Neural crest cell (in vitro differentiated cells): ENCODE measurements at regions not wholly inside any gene's neighbourhood (a gene's known extent, or its start where the extent isn't known, plus 50 kb on each side); places are given as distances from the start of the nearest gene placed in this dataset.

ENCODE experiments used
- DNase-seq: peaks from one replicate; pipeline ENCODE4 v3.0.0; 2021; ENCODE audit warnings: low read depth, mixed read lengths, low spot score
- H3K27ac Mint-ChIP-seq: one replicate; pipeline ENCODE4 v1.8.0; 2021; ENCODE audit warnings: mild to moderate bottlenecking, mixed read lengths; ENCODE audit not compliant: unreplicated experiment
- H3K27me3 Mint-ChIP-seq: 2 replicates; pipeline ENCODE4 v1.8.0; 2021; ENCODE audit warnings: low read depth, mild to moderate bottlenecking, mixed read lengths
- H3K36me3 Mint-ChIP-seq: 2 replicates; pipeline ENCODE4 v1.8.0; 2021; ENCODE audit warnings: low read depth, mild to moderate bottlenecking, mixed read lengths
- H3K4me1 Mint-ChIP-seq: 2 replicates; pipeline ENCODE4 v1.8.0; 2021; ENCODE audit warnings: mixed read lengths
- H3K4me3 Mint-ChIP-seq: one replicate; pipeline ENCODE4 v1.8.0; 2021; ENCODE audit warnings: mild to moderate bottlenecking, mixed read lengths
- H3K9me3 Mint-ChIP-seq: 2 replicates; pipeline ENCODE4 v1.8.0; 2021; ENCODE audit warnings: mixed read lengths
- TF ChIP-seq, protein P1 (sequence below): fragments of 200-600 bp; sonication (generic); conservative IDR thresholded peaks from 2 replicates; pipeline ENCODE4 v1.5.0; 2021; ENCODE audit warnings: antibody characterized with exemption, mild to moderate bottlenecking

DNA sequence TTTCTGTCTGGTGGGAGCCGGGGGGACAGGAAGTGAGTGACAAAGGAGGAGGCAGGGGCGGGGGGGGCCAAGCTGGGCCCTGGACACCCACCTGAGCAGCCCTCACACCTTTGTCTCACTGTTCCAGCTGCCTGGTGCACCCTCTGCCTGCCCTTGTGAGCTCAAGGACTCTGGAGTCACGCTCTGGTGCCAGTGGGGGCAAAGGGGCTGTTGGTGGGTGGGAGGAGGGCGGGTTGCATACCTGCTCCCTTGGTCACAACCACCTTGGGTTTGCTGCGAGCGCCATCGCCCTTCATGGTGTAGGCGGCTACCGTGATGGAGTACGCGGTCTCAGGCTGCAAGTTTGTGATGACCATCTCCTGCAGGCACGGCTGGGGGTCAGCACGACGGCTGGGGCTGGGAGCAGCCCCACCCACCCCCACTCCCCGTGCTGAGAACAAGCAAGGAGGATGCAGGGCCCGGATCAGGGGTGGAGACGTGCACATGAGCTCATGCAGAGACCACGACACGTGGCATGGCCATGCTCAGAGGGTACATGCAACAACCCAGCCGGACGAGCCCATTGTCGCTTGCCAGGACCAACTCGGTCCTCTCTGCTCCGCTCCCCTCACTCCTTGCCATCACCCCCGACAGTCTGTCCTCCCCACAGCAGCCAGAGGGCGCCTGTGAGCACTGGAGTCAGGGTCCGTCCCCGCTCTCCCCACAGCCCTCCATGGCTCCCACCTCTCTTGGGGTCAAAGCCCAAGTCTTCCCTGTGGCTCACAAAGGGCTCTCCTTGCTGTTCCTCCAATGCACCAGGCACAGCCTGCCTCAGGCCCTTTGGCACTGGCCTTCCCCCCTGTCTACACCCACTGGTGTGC is 114.9 kb downstream of the PTPRS start:
- Mint-ChIP-seq H3K27ac (peak overlapping the region; percentile 35), H3K4me1 (no peaks in the 10 kb centered on the region), H3K4me3 (no peak overlapping the region), H3K9me3 (no peaks in the 10 kb centered on the region), H3K27me3 (no peaks in the 10 kb centered on the region), H3K36me3 (peaks cover 25% of the 10 kb centered on the region)
- peak; percentile 45 for DNase-seq
- TF ChIP-seq, protein P1, sequence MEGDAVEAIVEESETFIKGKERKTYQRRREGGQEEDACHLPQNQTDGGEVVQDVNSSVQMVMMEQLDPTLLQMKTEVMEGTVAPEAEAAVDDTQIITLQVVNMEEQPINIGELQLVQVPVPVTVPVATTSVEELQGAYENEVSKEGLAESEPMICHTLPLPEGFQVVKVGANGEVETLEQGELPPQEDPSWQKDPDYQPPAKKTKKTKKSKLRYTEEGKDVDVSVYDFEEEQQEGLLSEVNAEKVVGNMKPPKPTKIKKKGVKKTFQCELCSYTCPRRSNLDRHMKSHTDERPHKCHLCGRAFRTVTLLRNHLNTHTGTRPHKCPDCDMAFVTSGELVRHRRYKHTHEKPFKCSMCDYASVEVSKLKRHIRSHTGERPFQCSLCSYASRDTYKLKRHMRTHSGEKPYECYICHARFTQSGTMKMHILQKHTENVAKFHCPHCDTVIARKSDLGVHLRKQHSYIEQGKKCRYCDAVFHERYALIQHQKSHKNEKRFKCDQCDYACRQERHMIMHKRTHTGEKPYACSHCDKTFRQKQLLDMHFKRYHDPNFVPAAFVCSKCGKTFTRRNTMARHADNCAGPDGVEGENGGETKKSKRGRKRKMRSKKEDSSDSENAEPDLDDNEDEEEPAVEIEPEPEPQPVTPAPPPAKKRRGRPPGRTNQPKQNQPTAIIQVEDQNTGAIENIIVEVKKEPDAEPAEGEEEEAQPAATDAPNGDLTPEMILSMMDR = peak; percentile 56

DNA sequence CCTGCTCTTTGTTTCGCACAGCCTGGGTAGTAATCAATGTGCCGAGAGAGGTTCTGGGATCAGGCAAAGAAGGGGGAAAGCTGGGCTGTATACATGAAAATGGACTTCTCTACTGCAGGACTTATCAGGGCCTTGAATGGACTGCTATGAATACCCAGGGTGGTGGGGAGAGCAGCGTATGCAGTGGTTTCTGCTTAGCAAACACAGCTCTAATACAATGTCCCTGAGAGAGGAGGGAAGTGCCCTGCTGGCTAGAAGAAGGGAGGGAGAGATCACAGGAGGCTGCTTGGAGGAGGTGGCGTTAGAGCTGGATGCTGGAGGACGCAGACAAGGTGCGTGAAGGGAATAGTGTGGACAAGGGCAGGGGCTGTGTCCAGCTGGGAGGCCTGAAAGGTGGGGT is 116.1 kb downstream of the PTPRS start:
- no peaks in the 10 kb centered on the region for H3K4me1 Mint-ChIP-seq
- no peak overlapping the region for H3K27ac Mint-ChIP-seq
- TF ChIP-seq, protein P1 = no peak
- no peak for DNase-seq
- H3K9me3 Mint-ChIP-seq = no peaks in the 10 kb centered on the region
- no peaks in the 10 kb centered on the region for H3K27me3 Mint-ChIP-seq
- peaks cover 24% of the 10 kb centered on the region for H3K36me3 Mint-ChIP-seq
- H3K4me3 Mint-ChIP-seq = no peak overlapping the region

DNA sequence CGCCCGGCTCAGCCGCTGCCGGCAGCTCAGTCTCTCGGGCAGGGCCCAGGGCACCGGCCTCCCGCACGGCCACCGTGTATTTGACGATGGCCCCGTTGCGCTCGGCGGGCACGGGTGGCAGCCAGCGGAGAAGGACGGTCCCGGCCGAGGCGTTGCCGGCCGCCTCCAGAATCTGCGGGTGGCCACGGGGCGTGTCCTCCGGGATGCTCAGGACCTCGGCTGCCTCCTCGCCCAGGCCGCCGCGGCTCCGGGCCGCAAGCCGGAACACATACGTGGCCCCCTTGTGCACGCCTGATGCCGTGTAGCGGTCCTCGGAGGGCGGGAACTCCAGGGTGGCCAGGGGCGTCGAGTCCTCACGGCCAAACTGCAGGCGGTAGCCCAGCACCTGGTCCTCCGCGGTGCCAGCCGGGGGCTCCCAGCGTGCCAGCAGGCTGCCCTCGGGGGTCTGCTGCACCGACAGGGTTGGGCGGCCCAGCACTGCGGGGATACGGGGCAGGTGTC is 117.7 kb downstream of the PTPRS start:
- Mint-ChIP-seq H3K27ac (no peak overlapping the region), H3K36me3 (peaks cover 25% of the 10 kb centered on the region), H3K4me3 (no peak overlapping the region), H3K9me3 (no peaks in the 10 kb centered on the region), H3K27me3 (no peaks in the 10 kb centered on the region), H3K4me1 (no peaks in the 10 kb centered on the region)
- DNase-seq = no peak
- TF ChIP-seq, protein P1 = no peak

DNA sequence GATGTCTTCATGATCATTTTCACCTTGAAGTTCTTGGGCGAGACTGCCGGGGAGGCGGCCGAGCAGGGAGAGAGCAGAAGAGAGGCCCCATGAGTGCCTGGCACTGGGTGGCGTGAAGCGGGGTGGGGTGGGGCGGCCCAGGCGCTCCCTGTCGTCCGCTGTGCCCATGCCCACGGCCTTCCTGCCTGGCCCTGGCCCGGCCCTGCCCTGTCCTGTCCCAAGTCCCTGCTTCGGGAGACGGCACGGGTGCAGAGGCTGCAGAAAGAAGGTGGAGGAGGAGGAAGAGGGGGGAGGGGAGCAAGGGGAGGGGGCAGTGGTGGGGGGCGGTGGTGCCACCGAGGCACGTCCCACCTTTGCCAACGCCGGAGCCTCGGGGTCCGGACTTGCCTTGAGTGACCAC is 118.4 kb downstream of the PTPRS start:
- no peak for DNase-seq
- Mint-ChIP-seq H3K27me3 (no peaks in the 10 kb centered on the region), H3K27ac (peak overlapping the region; percentile 69), H3K9me3 (no peaks in the 10 kb centered on the region), H3K36me3 (peaks cover 32% of the 10 kb centered on the region), H3K4me1 (no peaks in the 10 kb centered on the region), H3K4me3 (no peak overlapping the region)
- TF ChIP-seq, protein P1 = no peak

DNA sequence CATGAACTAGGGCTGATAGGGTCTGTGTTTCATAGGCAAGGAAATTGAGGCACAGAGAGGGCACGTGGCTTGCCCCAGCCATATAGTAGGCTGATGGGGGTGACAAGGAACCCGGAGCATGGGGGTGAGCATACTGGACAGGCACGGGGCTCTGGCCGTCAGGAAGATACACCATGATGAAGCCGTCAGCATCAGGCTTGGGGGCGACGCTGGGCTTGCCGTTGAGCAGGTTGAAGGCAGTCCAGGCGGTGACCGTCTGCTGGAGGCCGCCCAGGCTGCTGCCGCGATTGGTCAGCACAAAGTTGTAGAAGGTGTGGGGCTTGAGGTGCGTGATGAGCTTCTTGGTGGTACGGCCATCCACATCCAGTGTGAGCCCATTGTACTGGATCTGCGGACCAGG is 119.7 kb downstream of the PTPRS start:
- TF ChIP-seq, protein P1 = no peak
- Mint-ChIP-seq H3K9me3 (no peaks in the 10 kb centered on the region), H3K36me3 (peaks cover 38% of the 10 kb centered on the region), H3K4me1 (no peaks in the 10 kb centered on the region), H3K27ac (peak overlapping the region; percentile 27), H3K4me3 (no peak overlapping the region), H3K27me3 (no peaks in the 10 kb centered on the region)
- no peak for DNase-seq
